Neural cell (in vitro differentiated cells): ENCODE measurements at regions not wholly inside any gene's neighbourhood (a gene's known extent, or its start where the extent isn't known, plus 50 kb on each side); places are given as distances from the start of the nearest gene placed in this dataset.

Source experiments
- EZH2 ChIP-seq: fragments of 200-600, 300-800 bp; shearing (Covaris generic), sonication (generic); IDR thresholded peaks from 2 replicates; pipeline ENCODE4 v1.6.1; 2014; ENCODE audit warnings: antibody characterized with exemption, low read length, borderline replicate concordance, mild to moderate bottlenecking; ENCODE audit not compliant: insufficient read depth, poor library complexity, severe bottlenecking
- POLR2AphosphoS5 ChIP-seq: IDR thresholded peaks from 2 replicates; pipeline ENCODE4 v1.6.1; 2012
- SMC3 ChIP-seq: fragments of 450-650 bp; conservative IDR thresholded peaks from 2 replicates; pipeline ENCODE4 v1.6.1; 2014; ENCODE audit warnings: antibody characterized with exemption, mild to moderate bottlenecking, moderate library complexity; ENCODE audit not compliant: poor library complexity
- TF ChIP-seq, protein P1 (sequence below): fragments of 450-650 bp; IDR thresholded peaks from 2 replicates; pipeline ENCODE4 v1.5.1; 2014; ENCODE audit warnings: antibody characterized with exemption, mild to moderate bottlenecking, moderate library complexity; ENCODE audit not compliant: poor library complexity, severe bottlenecking

DNA sequence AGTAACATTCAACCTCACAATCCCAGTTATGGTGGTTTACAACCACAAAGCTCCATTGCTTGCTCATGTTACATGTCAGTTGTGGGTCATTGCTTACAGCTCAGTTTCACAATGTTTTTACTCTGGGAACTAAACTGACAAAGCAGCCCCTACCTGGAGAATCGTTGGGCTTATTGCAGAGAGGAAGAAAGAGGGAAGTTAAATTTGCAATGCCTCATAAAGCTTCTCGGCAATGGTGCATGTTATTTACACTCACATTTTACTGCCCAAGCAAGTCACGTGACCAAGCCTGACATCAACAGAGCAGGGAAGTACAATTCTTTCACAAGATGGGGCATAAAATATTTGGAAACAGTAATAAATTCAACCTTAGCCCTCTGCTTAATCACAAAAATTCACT is 441.6 kb downstream of the TDRD3 start:
- TF ChIP-seq, protein P1, sequence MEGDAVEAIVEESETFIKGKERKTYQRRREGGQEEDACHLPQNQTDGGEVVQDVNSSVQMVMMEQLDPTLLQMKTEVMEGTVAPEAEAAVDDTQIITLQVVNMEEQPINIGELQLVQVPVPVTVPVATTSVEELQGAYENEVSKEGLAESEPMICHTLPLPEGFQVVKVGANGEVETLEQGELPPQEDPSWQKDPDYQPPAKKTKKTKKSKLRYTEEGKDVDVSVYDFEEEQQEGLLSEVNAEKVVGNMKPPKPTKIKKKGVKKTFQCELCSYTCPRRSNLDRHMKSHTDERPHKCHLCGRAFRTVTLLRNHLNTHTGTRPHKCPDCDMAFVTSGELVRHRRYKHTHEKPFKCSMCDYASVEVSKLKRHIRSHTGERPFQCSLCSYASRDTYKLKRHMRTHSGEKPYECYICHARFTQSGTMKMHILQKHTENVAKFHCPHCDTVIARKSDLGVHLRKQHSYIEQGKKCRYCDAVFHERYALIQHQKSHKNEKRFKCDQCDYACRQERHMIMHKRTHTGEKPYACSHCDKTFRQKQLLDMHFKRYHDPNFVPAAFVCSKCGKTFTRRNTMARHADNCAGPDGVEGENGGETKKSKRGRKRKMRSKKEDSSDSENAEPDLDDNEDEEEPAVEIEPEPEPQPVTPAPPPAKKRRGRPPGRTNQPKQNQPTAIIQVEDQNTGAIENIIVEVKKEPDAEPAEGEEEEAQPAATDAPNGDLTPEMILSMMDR = no peak
- no peak for TF ChIP-seq POLR2AphosphoS5
- TF ChIP-seq EZH2 = no peak
- TF ChIP-seq SMC3 = no peak
